ENCODE measurements at regions not wholly inside any gene's neighbourhood (a gene's known extent, or its start where the extent isn't known, plus 50 kb on each side); places are given as distances from the start of the nearest gene placed in this dataset.
"Not testable (repeated sequence)": the region's sequence is repeated elsewhere in the genome, so short reads cannot be mapped to it uniquely, and the experiment has no call there.

DNA sequence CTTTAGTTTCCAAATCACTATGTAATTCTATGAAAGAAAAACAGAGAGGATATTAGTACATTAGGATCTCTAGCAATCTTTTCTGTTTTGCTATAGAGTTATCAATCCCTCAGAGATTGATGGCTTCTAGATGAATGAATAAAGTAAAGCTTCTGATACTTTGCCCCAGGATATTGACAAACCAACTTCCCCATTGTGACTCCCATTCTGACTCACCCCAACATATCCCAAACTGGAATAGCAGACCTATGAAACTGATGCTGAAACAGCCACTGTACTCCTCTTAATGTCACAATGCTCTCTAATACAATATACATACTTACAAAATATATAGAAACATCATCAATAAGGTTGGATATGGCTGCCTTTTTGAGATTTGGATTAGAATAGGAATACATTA, 442.1 kb upstream of the NR5A2 start:
- DNase-seq, result no peak

DNA sequence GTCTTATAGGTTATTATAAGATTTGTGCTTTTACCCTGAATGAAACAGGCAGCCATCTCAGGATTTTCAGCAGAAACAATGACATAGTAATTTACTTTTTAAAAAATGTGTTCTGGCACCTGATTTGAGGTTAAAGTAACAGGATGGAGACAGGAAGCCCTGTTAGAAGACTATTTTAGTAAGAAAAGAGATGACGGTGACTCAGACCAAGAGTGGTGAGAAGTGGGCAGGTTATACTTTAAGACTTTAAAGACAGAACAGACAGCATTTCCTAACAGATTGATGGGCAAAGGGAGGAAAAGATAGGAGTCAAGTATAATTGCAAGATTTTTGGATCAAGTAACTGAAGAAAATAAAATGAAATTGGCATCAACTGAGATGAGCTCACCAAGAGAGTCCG, 436.8 kb upstream of the NR5A2 start:
- DNase-seq, result no peak

DNA sequence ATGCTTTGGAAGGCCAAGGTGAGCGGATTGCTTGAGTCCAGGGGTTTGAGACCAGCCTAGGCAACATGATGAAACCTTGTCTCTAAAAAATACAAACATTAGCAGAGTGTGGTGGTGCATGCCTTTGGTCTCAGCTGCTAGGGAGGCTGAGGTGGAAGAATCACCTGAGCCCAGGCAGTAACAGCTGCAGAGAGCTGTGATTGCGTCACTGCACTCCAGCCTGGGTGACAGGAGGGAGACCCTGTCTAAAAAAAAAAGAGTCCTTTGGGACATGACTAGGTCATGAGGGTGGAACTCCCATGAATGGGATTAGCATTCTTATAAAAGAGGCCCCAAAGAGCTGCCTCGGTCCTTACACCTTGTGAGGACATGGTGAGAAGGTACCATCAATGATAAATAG, 436.0 kb upstream of the NR5A2 start:
- DNase-seq, result no peak

DNA sequence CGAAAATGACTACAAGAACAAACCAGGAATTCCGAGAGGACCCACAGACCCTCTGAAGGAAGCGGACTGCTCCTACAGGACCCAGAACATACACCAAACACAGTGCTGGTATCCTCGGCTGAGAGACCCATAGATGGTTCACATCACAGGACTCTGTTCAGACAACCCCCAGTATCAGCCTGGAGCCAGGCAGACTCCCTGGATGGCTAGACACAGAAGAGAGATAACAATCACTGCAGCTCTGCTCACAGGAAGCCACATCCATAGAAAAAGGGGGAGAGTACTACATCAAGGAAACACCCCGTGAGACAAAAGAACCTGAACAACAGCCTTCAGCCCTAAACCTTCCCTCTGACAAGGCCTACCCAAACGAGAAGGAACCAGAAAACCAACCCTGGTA, 434.0 kb upstream of the NR5A2 start:
- no peak for DNase-seq

DNA sequence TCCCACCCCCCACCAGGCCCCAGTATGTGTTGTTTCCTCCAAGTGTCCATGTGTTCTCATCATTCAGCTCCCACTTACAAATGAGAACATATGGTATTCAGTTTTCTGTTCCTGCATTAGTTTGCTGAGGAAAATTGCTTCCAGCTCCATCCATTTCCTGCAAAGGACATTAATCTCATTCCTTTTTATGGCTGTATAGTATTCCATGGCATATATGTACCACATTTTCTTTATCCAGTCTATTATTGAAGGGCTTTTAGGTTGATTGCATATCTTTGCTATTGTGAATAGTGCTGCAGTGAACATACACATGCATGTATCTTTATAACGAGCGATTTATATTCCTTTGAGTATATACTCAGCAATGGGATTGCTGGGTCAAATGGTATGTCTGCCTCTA, 431.1 kb upstream of the NR5A2 start:
- not testable (repeated sequence) for DNase-seq

DNA sequence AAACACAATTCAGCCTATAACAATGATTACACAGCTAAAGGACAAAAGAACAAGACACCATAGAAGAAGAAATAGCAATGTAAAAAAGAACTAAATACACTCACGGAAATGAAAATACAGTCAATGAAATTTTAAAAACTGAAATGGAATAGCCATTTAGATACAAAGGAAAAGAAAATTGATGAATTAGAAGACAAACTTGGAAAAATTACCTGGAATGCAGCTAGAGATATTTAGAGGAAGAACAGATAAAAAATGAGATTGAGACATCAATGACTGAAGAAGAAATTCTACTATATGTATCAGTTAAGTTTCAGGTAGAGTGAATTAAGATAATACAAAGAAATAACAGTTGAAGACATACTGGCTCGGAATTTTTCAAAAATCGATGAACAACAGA, 430.4 kb upstream of the NR5A2 start:
- DNase-seq, result no peak

DNA sequence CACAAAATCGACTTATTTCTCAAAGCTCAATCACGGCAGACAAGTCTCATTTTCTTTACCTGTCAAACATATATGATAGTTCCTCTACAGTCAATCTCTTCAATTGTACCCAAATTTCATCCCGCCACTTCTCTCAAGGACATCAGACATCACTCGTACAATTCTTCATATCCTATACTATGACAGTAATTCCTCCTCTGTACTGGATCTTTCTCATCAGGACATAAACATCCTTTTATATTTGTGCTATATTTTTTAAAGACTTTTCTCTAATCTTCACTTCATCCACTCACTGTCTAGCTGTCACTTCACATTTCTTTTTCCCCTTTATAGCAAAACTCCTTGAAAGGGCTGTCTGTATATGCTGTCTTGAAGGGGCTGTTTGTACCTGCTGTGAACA, 419.1 kb upstream of the NR5A2 start:
- no peak for DNase-seq

DNA sequence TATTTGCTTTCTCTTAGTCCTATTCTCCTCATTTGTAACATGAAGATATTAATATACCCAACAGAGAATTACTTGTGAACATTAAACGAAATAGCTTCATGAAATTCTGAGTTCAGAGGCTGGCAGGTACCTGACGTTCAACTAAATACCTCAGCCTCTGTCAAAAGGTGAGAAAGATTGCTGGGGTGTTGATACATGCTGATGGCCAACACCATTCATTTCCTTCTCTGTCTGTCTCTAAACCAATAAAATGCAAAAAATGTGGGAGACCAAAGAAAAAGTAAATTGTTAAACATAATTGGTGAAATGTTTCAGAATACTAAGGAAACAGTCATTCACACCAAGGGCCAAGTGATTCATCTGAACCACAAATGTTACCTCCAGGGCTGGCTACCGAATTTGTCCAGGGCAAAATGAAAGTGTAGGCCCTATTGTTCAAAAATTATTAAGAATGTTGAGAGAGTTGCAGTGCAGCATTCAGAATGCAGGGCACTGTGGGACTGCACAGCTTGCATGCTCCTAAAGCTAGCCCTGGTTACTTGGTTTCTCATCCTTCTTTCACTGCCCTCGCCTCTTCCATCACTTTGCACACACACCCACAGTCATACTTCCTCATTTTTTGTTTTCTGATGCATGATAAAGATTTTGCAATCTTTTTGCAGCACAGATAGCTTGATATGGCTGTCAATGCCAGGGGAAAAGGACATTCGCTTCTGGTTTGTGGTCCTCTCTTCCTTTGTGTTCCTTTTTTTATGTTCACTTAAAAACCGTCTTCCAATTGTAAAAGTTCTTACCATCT, 414.3 kb upstream of the NR5A2 start:
- no peak for DNase-seq

DNA sequence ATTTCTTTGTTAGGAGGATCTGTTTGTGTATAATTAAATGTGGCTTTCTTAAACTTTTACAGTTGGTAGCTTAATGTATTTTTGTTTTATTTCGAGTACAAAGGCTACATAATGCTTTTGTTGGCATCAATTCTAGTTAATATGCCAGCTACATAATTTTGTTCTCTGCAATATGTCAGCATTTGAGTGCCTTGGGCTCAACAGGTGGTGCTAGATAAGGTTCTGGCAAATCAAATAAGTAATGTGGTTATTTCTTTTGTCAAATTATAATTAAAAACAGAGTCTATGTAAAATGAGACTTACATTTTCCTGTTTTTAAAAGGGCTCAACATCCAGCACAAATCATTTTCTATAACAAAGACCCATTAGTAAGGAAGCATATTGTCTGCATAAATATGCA, 410.6 kb upstream of the NR5A2 start:
- no peak for DNase-seq

DNA sequence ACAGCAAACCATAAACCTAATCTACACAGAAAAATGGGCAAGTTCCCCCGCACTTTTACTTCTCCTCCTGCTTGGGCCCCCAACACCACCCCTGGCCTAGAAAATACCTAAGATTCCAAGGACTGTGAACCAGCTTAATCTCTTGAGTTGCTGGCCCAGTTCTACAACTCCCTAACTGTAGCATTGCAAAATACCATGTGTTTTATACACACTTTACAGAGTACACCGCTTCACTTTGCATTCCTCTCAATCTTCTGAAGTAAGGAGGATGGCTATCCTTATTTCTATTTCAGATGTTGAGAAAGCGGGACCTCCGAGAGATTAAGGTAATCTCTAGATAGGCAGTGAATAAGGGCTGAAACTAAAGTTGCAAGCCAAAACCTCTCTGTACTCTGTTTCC, 408.3 kb upstream of the NR5A2 start:
- DNase-seq, result no peak

DNA sequence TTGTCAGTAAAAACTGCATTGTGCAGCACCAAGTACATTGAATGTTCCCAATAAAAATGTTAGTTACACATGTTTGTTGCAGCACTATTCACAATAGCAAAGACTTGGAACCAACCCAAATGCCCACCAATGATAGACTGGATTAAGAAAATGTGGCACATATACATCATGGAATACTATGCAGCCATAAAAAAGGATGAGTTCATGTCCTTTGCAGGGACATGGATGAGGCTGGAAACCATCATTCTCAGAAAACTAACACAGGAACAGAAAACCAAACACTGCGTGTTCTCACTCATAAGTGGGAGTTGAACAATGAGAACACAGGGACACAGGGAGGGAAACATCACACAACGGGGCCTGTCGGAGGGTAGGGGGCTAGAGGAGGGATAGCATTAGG, 401.3 kb upstream of the NR5A2 start:
- DNase-seq, result not testable (repeated sequence)

DNA sequence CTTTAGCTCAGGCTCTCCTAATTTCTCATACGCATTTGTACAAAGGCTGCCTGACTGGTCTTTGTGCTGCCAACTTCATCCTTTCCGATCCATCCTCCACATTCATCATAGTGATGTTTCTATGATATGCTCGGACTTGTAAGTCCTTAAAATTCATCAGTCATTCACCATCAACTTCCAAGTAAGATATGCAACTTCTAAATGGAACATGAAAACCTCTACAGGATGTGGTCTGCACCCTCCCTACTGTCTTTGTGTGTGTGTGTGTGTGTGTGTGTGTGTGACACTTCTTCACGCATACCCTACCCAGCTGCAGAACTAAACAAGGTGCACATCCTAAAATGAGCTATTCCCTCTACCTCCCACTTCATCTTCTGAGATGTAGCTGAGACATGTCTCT, 397.9 kb upstream of the NR5A2 start:
- DNase-seq, result no peak

DNA sequence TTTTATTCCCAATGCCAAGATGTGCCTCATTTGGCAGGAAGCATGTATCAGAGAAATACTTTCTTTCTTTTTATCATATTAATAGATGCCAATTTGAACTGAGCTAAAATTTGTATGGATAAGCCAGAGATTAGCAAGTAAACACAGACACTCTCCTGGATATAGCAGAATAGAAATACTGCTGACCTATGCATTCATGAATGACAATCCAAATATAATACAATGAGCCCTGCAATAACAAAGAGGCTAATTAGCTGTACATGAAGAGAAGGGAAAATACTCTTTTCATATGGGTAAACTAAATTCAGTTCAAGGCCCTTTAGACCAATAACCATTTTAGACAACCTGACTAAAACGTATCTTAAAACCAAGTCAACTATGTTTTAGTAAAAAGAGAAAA, 388.1 kb upstream of the NR5A2 start:
- DNase-seq, result no peak

DNA sequence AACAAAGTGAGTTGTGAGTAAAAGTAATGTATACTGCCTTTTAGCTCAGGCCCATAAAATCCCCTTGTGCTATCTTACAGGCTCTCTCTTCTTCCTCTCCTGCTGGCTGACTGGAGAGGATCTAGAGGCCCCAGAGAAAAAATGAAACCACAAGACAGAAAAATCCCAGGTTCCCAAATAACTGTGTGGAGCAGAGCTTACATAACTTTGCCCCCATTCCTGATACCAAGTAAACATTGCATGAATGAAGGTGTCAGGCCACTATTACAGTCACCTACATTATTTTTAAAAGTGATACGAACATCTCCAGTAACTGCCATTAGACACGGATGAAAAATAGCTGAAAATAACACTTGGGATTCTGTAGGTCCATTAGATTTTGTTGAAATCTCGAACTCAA, 386.0 kb upstream of the NR5A2 start:
- DNase-seq, result no peak

DNA sequence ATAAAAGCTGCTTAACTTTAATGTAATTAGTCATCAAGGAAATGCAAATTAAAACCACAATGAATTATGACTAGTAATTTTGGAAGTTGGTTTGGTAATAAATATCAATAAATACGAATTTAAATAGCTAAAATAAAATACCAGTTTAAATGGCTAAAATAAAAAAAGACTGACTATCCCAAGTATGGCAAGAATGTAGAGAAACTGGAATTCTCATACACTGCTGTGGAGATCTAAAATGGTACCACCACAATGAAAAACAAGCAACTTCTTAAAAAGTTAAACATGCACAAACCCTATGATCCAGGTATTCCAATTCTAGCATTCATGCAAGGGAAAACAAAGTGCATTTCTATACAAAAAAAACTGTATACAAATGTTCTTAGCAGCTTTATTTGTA, 382.6 kb upstream of the NR5A2 start:
- no peak for DNase-seq

DNA sequence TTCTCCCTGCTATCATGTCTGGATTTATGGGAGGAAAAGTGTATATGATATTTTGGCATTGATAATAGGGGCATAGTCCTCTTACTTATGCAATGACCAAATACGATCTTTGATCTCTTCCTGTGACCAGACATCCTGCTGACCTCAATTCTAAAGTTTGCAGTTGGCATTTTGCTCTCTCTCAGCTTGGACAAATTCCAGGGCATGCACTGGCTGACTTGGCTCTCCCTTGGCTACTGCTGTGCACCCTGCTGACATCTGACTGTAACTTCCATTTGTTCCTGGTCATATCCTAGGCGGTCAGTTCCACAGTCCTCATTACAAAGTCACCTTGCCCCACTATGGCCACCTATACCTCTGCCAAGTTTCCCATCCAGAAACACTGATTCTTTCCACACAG, 380.7 kb upstream of the NR5A2 start:
- DNase-seq, result no peak

DNA sequence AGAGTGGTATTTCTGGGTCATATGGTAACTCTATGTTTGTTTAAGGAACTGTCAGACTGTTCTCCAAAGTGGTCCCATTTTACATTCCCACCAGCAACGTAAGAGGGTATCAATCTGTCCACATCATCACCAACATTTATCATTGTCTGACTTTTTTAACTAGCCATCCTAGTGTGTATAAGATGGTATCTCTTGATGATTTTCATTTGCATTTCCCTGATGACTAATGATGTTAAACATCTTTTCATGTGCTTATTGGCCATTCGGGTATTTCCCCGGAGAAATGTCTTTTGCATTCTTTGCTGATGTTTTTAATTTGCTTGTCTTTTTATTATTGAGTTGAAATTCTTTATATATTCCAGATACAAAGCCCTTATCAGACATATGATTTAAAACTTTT, 370.1 kb upstream of the NR5A2 start:
- DNase-seq, result no peak

DNA sequence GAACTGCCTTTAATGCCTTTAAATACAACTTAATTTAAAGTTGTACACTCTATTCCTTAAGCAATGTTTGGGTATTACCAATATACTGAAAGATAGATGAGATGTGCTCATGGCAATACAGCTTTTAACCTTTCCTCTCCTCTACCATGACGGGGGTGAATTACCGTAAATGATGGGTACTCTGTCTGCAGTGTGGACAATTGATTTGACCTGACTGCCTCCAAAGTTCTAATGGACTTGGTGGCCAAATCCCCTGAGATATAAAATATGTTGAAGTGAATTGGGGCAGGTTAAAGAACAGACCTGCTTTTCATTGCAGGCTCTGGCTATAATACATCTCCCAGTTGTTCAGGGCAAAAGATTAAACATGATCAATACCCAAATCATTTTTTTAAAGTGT, 367.4 kb upstream of the NR5A2 start:
- DNase-seq, result no peak

DNA sequence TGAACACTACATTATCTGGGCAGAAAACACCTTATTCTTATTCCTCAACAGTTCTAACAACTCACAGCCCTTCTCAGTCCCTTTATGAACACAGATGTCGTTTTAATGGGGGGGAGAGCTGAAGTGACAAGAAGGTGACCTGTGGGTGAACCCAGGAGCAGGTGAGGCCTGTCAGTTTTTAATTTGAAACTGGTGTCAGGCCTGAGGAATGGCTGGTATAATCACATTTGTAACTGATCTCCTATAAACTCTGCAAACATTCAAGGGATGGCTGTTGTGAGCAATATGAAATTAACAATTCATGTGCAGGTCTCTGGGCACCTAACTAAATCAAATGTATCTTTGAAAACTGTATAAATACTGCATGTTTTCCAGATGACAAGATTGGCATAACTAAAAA, 362.1 kb upstream of the NR5A2 start:
- DNase-seq, result no peak

DNA sequence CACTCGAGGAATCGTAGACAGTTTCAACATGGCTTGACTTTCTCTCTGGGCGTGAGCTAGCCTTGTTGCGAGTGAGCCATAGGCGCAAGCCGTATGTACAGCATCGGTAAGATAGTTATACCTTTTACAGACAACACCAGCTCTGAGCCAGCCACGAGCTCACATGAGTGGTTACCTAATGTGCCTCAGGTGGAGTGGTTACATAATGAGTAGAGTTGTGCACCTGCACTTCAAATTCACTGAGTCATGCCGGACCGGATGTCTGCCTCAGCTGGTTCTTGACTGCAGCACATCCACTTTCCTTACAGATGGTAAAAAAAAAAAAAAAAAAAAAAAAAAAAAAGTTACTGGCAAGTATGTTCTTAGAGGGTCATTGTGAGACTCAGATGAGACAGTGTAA, 360.4 kb upstream of the NR5A2 start:
- no peak for DNase-seq

DNA sequence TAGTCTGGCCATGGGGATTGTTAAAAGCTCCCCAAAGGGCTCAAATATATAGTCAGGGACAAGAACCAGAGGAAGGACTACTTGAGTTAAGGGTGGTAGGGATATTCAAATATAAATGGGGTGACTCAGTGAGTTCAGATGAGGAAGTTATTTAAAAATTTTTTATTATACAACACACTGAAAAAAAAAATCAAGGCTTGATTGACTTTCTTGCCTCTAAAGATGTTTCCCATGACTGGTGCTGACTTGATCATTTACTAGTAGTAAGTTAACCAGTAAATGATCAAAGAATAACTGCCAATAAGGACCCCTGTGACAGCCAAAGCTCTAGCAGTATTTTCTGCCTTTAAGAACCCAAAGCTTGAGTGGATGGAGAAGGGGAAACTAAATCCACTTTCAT, 357.6 kb upstream of the NR5A2 start:
- DNase-seq, result no peak

DNA sequence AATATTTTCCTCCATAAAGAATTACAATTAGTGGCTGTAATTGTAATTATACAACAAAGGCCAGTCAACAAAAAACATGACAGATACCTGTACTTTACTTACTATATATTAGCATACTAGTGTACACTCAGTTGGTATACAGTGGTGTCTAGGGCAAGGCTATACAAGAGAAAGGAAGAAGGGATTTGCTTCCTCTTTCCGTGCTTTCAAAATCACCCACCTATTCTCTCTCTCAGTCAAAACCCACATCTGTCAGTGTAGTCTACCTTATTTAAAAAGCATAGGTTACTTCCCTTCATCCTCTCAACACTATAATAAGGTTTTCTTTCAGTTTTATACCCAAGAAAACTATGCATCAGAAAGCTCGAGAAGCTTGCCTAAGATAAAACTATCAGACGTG, 355.8 kb upstream of the NR5A2 start:
- DNase-seq, result no peak

DNA sequence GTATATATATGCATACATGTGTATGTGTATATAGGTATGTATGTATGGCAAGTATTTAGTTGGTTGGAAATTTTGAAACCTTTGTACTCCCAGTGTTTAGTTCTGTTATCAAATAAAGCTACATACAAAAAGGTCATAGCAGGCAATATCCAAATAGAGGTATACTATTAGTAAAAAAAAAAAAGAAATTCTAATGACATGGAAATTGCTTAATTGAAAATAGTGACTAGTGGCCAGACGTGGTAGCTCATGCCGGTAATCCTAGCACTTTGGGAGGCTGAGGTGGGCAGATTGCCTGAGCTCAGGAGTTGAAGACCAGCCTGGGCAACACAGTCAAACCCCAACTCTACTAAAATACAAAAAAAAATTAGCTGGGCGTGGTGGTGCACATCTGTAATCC, 351.6 kb upstream of the NR5A2 start:
- no peak for DNase-seq

DNA sequence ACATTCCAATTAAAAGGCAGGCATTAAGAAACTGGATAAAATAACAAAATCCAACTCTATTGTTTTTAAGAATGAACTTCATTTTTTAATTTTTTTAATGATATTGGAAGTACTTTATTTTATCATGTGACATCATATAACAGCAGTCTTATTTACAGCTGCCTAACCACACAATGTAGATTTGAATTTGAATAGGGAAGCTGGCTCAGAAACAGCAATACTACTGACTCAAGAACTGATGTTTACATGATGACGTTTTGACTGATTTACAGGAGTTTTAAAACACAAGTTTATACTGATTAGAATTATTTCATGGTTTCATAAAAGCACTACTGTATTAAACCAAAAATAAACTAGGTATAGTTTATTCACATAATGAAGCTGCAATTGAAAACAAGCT, 348.7 kb upstream of the NR5A2 start:
- no peak for DNase-seq

DNA sequence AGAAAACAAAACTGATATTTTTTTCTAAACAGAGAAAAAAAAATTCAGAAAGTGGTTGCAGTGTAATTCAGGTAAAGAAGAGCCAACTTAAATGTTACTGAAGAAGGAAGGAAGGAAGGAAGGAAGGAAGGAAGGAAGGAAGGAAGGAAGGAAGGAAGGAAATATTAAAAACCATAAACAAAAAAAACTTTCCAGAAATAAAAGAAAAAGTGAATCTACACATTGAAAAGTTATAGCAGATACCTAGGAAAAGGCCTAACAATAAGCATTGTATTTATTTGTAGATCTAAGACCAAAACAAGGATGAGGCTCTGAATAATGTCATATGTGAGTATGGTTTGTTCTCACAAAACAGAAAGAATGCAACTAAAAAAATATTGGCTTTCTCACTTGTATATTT, 345.4 kb upstream of the NR5A2 start:
- DNase-seq, result no peak

Data from activated naive CD4-positive, alpha-beta T cell treated with anti-CD3 and anti-CD28 coated beads, Interleukin-2, amount 50 U/mL, for 16 hours (primary cell).